GM10248 (cell line): ENCODE measurements at regions not wholly inside any gene's neighbourhood (a gene's known extent, or its start where the extent isn't known, plus 50 kb on each side); places are given as distances from the start of the nearest gene placed in this dataset.

ENCODE experiments used
- CTCF ChIA-PET: fragments of 300-600 bp; sonication (Branson Sonifier 250); formaldehyde crosslinking; extraction: SDS; loops from one replicate; lab custom pipeline; 2021; ENCODE audit warnings: antibody characterized with exemption; lab: Yijun Ruan, JAX
- POLR2A ChIA-PET: fragments of 350-650 bp; sonication (Branson Sonifier 250); formaldehyde crosslinking; extraction: SDS; loops from one replicate; lab custom pipeline; 2020; ENCODE audit warnings: antibody characterized with exemption; lab: Yijun Ruan, JAX
- DNase-seq: peaks from one replicate; pipeline ENCODE4 v3.0.0; 2012; ENCODE audit errors: extremely low spot score
- TF ChIP-seq, protein P1 (sequence below): IDR thresholded peaks from 2 replicates; pipeline ENCODE4 v1.5.1; 2012; ENCODE audit warnings: mild to moderate bottlenecking, low read depth; ENCODE audit errors: extremely low read depth, missing control alignments, control extremely low read depth

DNA sequence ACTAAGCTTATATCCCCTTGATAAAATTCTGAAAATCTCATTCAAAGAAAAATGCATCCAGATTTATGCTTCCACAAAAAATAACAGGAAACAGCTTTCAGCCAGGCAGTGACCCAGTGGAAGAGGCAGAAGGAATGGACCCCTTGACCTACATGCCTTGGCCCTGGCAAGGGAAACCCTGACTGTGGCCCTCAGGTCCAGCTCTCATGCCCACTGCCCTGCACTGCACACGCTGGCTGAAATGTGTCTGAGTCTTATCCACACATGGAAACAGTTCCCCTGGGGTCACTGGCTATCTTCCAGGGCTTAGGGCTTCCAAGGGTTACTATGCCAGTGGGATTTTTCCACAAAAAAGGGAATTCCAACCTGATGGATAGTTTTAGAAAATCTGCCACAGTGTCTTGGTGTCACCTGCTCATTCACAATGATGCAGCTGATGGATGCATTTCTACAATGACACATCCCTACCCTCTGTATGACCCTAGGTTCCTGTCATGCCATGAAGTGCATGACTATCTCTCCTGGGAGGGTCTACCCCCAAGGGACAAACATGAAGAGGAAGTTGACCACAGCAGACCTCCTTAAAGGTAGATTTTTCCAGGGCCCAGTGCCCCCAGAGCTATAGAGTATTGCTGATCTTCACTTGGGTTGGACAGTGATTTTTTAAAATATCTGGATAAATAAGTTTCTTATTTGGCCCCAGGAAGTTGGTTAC, 121.9 kb upstream of the CD93 start:
- TF ChIP-seq, protein P1, sequence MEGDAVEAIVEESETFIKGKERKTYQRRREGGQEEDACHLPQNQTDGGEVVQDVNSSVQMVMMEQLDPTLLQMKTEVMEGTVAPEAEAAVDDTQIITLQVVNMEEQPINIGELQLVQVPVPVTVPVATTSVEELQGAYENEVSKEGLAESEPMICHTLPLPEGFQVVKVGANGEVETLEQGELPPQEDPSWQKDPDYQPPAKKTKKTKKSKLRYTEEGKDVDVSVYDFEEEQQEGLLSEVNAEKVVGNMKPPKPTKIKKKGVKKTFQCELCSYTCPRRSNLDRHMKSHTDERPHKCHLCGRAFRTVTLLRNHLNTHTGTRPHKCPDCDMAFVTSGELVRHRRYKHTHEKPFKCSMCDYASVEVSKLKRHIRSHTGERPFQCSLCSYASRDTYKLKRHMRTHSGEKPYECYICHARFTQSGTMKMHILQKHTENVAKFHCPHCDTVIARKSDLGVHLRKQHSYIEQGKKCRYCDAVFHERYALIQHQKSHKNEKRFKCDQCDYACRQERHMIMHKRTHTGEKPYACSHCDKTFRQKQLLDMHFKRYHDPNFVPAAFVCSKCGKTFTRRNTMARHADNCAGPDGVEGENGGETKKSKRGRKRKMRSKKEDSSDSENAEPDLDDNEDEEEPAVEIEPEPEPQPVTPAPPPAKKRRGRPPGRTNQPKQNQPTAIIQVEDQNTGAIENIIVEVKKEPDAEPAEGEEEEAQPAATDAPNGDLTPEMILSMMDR = no peak
- ChIA-PET CTCF (no interaction called here), POLR2A (no interaction called here)
- DNase-seq = no peak

DNA sequence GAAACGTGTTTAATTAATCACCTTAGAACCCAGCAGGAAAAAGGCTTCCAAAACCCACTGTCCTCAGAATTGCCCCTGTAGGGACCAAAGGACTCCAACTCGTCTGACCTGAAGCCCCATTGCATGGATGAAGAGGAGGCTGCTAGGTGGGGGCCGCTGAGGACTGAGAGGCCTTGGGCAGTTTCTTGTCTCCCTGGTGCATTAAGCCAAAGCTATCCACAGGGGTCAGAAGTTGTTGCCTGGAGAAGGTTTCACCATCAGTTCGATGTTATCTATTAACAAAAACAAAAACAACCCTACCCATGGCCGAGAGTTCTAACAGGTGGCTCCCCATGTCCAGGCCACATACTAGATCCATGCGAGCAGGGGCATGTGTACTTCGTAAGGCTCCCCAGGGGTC, 120.9 kb upstream of the CD93 start:
- CTCF ChIA-PET = interaction anchor here (1.3 to 1.5 kb wide), 2 partner anchors 13 to 22 kb away, joined by 3 to 4 read pairs; no protein-coding TSS in a partner anchor
- no peak for DNase-seq
- TF ChIP-seq, protein P1 = no peak
- POLR2A ChIA-PET = no interaction called here

DNA sequence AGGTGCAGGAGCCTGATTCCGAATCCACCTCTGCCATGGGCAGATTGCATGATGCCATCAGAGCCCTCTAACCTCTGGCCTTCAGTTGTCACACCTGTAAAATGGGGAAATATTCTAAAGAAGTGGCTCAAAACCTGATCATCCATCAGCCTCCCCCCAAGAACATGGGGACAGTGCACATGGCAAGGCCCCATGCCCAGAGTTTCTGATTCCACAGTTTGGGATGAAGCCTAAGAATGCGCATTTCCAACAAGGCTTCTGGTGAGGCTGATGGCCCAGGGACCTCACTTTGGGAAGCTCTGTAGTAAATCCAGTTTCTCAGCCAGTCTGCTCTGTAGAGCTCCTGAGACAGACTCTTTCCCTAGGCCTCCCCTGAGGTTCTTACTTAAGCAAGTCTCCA, 119.9 kb upstream of the CD93 start:
- TF ChIP-seq, protein P1 = no peak
- POLR2A ChIA-PET = no interaction called here
- DNase-seq = no peak
- CTCF ChIA-PET = interaction anchor here (1.2 to 1.8 kb wide), 6 partner anchors 13 to 516 kb away, joined by 3 to 8 read pairs (median 4); partner anchors contain the start of gene CD93

DNA sequence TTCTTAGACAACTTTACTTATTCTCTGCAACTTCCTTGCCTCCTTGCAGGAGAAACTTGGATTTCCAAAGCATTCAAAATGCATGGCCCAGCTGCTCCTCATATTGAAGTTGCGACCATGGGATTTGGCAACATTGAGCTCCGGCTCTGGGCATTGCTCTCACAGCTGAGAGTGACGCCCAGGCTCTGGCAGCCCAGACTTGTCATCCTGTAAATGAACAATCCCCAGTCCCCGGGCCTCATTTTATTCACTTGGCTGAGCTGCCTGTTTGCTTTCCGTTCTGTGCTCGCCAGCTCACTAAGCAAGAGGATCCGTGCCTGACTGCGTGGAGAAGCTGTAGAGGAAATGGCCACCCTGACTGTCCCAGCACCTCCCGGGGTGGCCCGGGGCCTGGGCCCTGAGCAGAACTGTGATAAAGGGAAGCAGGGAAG, 119.5 kb upstream of the CD93 start:
- TF ChIP-seq, protein P1 = no peak
- no peak for DNase-seq
- ChIA-PET CTCF (interaction anchor here (1.2 to 1.8 kb wide), 5 partner anchors 23 to 515 kb away, joined by 3 to 8 read pairs (median 4); partner anchors contain the start of gene CD93), POLR2A (no interaction called here)

DNA sequence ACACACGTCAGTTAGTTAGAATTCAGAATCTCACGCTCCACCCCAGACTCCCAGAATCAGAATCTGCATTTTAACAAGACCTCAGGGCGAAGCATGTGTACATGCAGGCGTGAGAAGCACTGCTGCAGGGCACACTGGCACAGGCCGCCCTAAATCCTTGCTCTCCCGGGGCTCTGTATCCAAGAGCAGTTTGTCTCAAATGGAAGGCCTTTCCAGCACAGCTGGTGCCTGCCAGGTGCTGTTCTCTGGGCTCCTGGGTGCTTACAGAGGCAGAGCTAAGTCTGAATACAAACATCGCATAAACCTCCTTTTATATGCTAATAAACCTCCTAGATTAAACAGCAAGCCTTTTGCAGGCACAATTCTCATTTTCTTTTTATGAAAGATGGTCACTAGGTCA, 119.1 kb upstream of the CD93 start:
- no peak for DNase-seq
- ChIA-PET POLR2A (no interaction called here), CTCF (interaction anchor here (1.5 to 1.8 kb wide), 3 partner anchors 25 to 515 kb away, joined by 3 to 8 read pairs (median 4); no protein-coding TSS in a partner anchor)
- TF ChIP-seq, protein P1 = no peak

DNA sequence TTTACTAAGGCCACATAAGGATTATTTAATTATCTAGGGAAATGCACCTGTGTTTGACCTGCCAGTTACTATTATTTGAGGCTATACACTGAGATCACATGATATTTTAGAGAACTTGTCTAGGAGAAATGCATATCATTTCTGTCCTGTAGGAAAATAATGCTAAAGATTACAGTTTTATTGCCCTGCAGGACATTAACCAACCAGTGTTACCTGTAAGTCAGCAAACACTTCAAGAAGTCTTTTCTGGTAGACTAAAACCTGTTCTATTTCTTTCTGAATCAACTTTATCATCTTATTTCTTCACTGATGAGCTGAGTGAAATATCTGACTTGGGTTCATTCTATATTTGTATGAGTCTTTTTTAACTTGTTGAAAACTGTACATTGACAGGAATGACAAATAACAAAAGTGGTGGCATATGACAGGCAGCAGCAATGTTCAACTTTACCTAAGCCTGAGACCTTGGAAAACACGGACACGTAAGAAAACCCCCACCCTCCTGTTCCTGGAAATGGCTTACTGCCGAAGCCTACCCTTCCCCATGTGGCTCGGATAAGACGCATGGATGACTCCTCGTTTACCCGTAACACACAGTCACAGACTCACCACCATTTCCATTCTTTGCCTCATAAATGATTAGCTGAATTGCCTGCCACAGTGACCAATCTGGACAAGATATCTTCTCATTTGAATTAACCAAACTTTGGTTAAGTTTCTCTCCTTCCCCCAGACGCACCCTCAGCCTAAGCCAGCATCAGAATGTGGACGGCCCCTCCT, 118.0 kb upstream of the CD93 start:
- ChIA-PET CTCF (interaction anchor here (1.8 kb wide), 1 partner anchor 154 kb away, joined by 8 read pairs; no protein-coding TSS in a partner anchor), POLR2A (no interaction called here)
- TF ChIP-seq, protein P1 = no peak
- no peak for DNase-seq
